Motor neuron (in vitro differentiated cells): ENCODE measurements at regions not wholly inside any gene's neighbourhood (a gene's known extent, or its start where the extent isn't known, plus 50 kb on each side); places are given as distances from the start of the nearest gene placed in this dataset.
A peak's percentile ranks its signal among the peaks of the same experiment; 100 is the strongest.

Source experiments
- ATAC-seq, 8 experiments: fragments of 200-7000 bp; cut with Tn5 transposase; replicated peaks in 6 of 8; 2 replicates each; pipeline ENCODE4 v1.8.0; 2021; ENCODE audit warnings: mild to moderate bottlenecking in 8 of 8, moderate library complexity in 8 of 8
- H3K27ac ChIP-seq, 2 donors: fragments of 250-450 bp; sonication (Bioruptor Pico); 2 replicates each; pipeline ENCODE4 v1.9.0; 2021; ENCODE audit warnings: antibody characterized with exemption in 2 of 2, mild to moderate bottlenecking in 2 of 2, moderate library complexity in 1 of 2
- H3K4me1 ChIP-seq, 2 donors: fragments of 250-450 bp; sonication (Bioruptor Pico); replicated peaks in 1 of 2; 2 replicates each; pipeline ENCODE4 v1.6.1; 2021; ENCODE audit warnings: antibody characterized with exemption in 2 of 2, mild to moderate bottlenecking in 2 of 2, moderate library complexity in 1 of 2
- H3K4me3 ChIP-seq, 5 donors: fragments of 250-450 bp; sonication (Bioruptor Pico); 2 replicates each; pipeline ENCODE4 v1.9.0; 2021; ENCODE audit warnings: antibody characterized with exemption in 5 of 5, mild to moderate bottlenecking in 5 of 5, moderate library complexity in 4 of 5
- WGBS, 10 experiments: fragments of 450-650 bp; shearing (Covaris generic); methylation state at CpG; one replicate each; pipeline ENCODE4 v1.0.0; 2022; 5-methylcytosine and 5-hydroxymethylcytosine counted together
- in situ Hi-C, 9 experiments: fragments of 400-800 bp; cut with MboI; loops; one replicate each; pipeline ENCODE4 v1.15.0; 2021; ENCODE audit warnings: low sequenced_read_pairs in 9 of 9, low pct_unique_long_range_greater_than_20kb in 2 of 9; ENCODE audit not compliant: unreplicated experiment in 9 of 9

DNA sequence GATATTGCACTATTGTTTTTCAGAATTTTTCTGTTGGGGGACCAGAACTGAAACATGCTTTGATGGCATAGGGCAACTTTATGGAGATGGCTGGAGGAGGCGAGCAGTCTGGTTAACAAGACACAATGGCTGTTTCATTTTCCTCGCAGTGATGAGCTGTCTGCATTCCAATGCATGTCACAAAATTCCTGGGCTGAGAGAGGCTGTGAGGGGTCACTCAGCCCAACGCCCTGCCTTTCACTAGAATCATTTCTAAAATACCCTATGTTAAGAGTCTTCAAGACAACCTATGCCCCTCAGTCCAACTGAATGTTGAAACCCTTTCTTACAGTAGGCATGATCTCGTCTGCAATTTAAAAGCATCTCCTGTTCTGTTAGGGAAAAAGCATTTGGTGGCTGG, 1090.0 kb downstream of the BCL11A start:
- 0 to 67% (median 36%) methylated on average over 1 to 4 of the region's 4 CpGs; no CpG with 5 or more reads in 1 of the 10 experiments for WGBS, 10 experiments
- Histone ChIP-seq H3K4me3 (no peak overlapping the region), H3K27ac (no peak overlapping the region), H3K4me1 (peaks cover 14 to 20% of the 10 kb centered on the region in 2 donors)
- peak in 4 of 8 experiments; percentile 38 to 66 (median 45) for ATAC-seq
- in situ Hi-C loops, result no loop called here

DNA sequence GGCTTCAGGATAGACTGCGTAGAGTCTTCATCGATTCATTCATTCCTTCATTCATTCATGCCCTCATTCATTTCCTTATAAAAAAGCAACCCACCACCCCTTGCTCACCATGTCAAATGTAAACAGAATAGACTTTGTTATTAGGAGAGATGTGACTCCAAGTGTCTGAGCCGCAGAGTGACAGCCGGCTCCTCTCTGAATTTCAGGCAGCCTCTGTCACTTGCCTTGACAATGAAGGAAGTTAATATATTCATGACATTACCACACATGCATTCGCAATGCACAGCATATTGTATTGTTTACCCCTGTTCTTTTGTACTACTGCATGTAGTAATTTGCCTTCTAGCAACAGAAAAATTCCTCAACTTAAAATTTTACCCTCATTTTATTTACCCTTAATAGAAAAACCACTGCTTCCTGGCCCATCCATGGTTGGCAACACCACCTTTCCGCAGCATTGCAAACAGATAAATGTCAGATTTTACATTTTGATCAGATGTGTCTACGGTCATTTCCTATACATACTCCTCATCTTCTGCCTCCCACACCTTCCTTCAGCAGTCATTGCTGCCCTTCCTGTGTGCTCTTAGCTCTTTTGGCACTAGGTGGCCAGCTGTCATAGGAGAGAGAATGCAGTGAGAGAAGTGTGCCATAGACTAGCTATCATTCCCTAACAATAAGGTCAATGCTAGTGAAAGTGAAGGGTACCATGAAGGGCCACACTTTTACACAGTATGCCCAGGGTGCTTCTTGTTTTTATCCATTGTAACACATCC, 1090.8 kb downstream of the BCL11A start:
- Histone ChIP-seq H3K27ac (no peak overlapping the region), H3K4me1 (peaks cover 14 to 20% of the 10 kb centered on the region in 2 donors), H3K4me3 (no peak overlapping the region)
- WGBS, 10 experiments, result 0 to 100% (median 52%) methylated on average over 1 to 7 of the region's 7 CpGs
- in situ Hi-C loops, result no loop called here
- ATAC-seq, result peak in 5 of 8 experiments; percentile 48 to 63 (median 52)

DNA sequence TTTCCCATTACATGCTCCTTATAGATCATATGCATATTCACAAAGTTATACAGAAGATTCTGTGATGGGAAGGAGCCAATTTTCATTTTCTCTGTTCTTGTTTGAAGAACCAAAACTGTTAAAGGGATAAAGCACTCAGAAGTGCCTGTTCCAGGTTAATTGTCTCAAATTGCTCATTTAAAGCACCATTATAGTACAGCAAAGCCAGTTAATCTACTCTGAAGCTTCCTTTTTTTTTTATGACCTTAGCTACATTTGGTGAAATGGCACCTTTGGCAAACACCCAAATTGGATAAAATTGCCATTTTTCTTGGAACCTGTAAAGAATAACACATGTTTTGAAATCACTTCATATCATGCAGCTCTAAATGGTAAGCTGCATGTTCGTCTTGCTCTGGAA, 1092.3 kb downstream of the BCL11A start:
- Histone ChIP-seq H3K4me1 (peaks cover 14 to 20% of the 10 kb centered on the region in 2 donors), H3K4me3 (no peak overlapping the region), H3K27ac (no peak overlapping the region)
- in situ Hi-C loops, result no loop called here
- no peak for ATAC-seq
- WGBS, 10 experiments, result 0 to 100% (median 74%) methylated on average over 1 of the region's 1 CpG; no CpG with 5 or more reads in 4 of the 10 experiments

GRCh38 chr2:59458800-59459199, 1094.7 kb downstream of the BCL11A start:
- H3K4me1 ChIP-seq, result peaks cover 14 to 20% of the 10 kb centered on the region in 2 donors
- H3K27ac ChIP-seq, result no peak overlapping the region
- H3K4me3 ChIP-seq, result no peak overlapping the region
- in situ Hi-C loops, result no loop called here
- WGBS, 10 experiments, result 20 to 80% (median 63%) methylated on average over 1 to 5 of the region's 5 CpGs
- peak in 1 of 8 experiments; percentile 20 for ATAC-seq

DNA sequence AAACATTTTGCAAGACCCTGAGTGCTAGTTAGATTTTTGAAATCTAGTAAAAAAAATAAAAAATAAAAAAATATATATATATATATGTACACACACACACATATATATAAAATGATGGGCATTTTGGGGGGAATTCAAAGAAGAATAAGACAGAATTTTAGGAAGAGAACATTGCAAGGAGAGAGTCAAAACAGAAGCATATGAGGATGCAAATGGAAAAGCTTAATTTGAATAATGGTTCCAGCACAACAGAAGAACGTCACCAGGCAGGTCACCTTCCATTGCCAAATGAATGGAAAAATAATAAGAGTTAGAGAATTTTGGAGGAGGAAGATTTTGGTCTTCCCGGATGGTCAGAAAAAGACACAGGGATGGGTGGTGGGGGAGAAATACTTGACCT, 1097.2 kb downstream of the BCL11A start:
- in situ Hi-C loops, result no loop called here
- 0 to 94% (median 80%) methylated on average over 1 to 2 of the region's 2 CpGs for WGBS, 10 experiments
- H3K27ac ChIP-seq, result no peak overlapping the region

DNA sequence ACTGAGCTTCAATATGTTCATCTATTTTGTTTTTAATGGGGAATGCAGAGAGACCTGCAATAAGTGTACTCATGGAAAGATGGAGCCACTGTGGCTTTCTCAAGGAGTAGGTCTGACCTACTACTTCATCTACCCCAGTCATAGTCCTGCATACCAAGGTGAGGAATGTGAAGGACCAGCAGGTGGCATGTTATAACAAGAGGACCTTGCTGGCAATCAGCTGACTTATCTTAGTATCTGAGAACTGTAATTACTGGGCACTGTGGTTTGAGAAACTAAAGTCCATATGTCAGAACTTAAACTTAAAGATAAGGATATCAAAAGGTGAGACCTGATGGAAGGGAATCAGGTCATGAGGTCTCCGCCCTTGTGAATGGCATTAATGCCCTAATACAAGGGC, 1104.2 kb downstream of the BCL11A start:
- Histone ChIP-seq H3K27ac (no peak overlapping the region), H3K4me3 (no peak overlapping the region), H3K4me1 (no peaks in the 10 kb centered on the region)
- WGBS, 10 experiments, result 0 to 100% (median 94%) methylated on average over 1 of the region's 1 CpG; no CpG with 5 or more reads in 4 of the 10 experiments
- ATAC-seq, result no peak
- in situ Hi-C loops, result no loop called here

More for the DNA sequence above, 1097.2 kb downstream of the BCL11A start:
- no peak for ATAC-seq
- H3K4me1 ChIP-seq, result no peaks in the 10 kb centered on the region
- H3K4me3 ChIP-seq, result no peak overlapping the region

DNA sequence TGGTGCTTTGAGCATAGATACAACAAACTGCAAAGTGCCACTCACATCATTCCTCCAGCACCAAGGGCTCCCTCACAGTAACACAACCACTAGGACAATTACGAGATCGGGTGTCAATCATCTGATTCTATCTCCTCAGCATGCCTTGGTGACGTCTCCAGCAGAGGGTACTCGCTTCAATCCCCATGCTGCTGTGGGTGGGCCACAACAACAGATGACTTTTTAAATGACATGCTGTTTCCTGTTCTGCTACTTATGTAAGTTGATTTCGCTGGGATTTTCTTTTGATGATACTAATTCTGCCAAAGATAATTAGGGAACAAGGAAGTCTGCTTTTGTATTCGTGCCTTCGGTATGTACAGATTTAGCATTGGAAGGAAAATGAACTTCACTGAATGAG, 1113.0 kb downstream of the BCL11A start:
- ATAC-seq, result no peak
- H3K27ac ChIP-seq, result no peak overlapping the region
- WGBS, 10 experiments, result 5 to 100% (median 88%) methylated on average over 1 to 7 of the region's 7 CpGs; no CpG with 5 or more reads in 3 of the 10 experiments
- H3K4me1 ChIP-seq, result peaks cover 0 to 5% of the 10 kb centered on the region in 2 donors
- H3K4me3 ChIP-seq, result no peak overlapping the region
- in situ Hi-C loops, result no loop called here

- WGBS, 10 experiments, result 0 to 100% (median 62%) methylated on average over 1 to 3 of the region's 3 CpGs; no CpG with 5 or more reads in 2 of the 10 experiments
- peaks cover 0 to 5% of the 10 kb centered on the region in 2 donors for H3K4me1 ChIP-seq
- no peak overlapping the region for H3K27ac ChIP-seq
- no peak overlapping the region for H3K4me3 ChIP-seq
- ATAC-seq, result no peak
- in situ Hi-C loops, result no loop called here
These were observed 1117.8 kb downstream of the BCL11A start for GRCh38 chr2:59435635-59436034.

- Histone ChIP-seq H3K4me3 (no peak overlapping the region), H3K4me1 (no peaks in the 10 kb centered on the region), H3K27ac (no peak overlapping the region)
- in situ Hi-C loops, result no loop called here
- no peak for ATAC-seq
- 9 to 100% (median 76%) methylated on average over 1 to 3 of the region's 3 CpGs for WGBS, 10 experiments
These were observed 1124.5 kb downstream of the BCL11A start for GRCh38 chr2:59428940-59429339.

DNA sequence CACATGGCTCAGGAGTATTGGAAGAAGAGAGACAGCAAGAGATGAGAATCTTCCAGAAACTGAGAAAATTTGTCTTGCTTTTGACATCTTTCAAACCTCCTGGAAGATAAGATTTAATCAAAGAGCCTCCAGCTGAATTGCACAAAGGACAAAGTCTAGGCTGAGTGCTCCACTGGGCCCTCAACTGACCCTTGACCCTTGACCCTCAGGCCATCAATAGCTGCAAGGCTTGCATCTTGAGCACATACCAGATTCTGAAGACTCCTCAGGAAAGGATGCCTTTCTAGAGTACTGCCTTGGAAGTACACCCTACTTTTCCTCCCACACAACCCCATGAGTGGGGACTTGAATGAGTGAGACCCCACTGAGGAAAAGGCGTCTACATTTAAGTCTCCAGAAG, 1125.5 kb downstream of the BCL11A start:
- ATAC-seq, result no peak
- in situ Hi-C loops, result no loop called here
- Histone ChIP-seq H3K4me1 (no peaks in the 10 kb centered on the region), H3K27ac (no peak overlapping the region), H3K4me3 (no peak overlapping the region)
- 40 to 100% (median 100%) methylated on average over 1 of the region's 1 CpG; no CpG with 5 or more reads in 4 of the 10 experiments for WGBS, 10 experiments

- in situ Hi-C loops, result no loop called here
- Histone ChIP-seq H3K4me1 (no peaks in the 10 kb centered on the region), H3K27ac (no peak overlapping the region), H3K4me3 (no peak overlapping the region)
- peak in 5 of 8 experiments; percentile 65 to 98 (median 85) for ATAC-seq
- WGBS, 10 experiments, result 0 to 100% (median 38%) methylated on average over 1 to 3 of the region's 3 CpGs; no CpG with 5 or more reads in 6 of the 10 experiments
These were observed 1128.2 kb downstream of the BCL11A start for GRCh38 chr2:59425247-59425646.

DNA sequence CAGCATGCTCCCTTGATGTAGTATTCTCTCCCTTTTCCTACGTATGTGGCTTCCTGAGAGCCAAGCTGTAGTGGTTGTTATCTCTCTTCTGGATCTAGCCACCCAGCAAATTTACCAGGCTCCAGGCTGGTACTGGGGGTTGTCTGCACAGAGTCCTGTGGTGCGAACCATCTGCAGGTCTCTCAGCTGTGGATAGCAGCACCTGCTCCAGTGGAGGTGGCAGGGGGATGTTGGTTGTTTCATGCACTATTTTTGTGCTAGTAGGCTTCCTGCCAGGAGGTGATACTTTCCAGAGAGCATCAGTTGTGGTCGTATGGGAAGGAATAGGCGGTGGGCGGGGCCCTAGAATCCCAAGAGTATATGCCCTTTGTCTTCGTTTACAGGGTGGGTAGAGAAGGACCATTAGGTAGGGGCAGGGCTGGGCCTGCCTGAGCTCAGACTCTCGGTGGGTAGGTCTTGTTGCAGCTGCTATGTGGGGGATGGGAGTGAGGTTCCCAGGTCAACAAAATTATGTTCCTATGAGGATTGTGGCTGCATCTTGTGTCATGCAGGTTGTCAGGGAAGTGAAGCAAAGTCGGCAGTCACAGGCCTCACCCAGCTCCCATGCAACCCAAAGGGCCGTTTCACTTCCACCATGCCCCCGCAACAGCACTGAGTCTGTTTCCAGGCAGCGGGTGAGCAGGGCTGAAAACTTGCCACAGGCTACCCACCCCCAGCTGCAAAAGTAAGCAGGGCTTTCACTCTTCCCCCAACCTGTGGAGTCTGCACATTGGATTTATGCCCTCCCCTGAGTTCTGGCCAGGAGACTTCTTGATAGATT, 1139.5 kb downstream of the BCL11A start:
- in situ Hi-C loops, result no loop called here
- ATAC-seq, result no peak
- no peak overlapping the region for H3K4me3 ChIP-seq
- WGBS, 10 experiments, result 25 to 100% (median 90%) methylated on average over 1 to 7 of the region's 11 CpGs; no CpG with 5 or more reads in 3 of the 10 experiments
- no peak overlapping the region for H3K27ac ChIP-seq
- H3K4me1 ChIP-seq, result no peaks in the 10 kb centered on the region

- WGBS, 10 experiments, result 14 to 100% (median 100%) methylated on average over 1 to 2 of the region's 2 CpGs; no CpG with 5 or more reads in 5 of the 10 experiments
- in situ Hi-C loops, result no loop called here
- H3K4me1 ChIP-seq, result no peaks in the 10 kb centered on the region
- H3K4me3 ChIP-seq, result no peak overlapping the region
- ATAC-seq, result no peak
- H3K27ac ChIP-seq, result no peak overlapping the region
These were observed 1154.3 kb downstream of the BCL11A start for GRCh38 chr2:59399126-59399525.
